ENCODE measurements at regions not wholly inside any gene's neighbourhood (a gene's known extent, or its start where the extent isn't known, plus 50 kb on each side); places are given as distances from the start of the nearest gene placed in this dataset.

- TF ChIP-seq MLX (CRISPR knock-in tag; conservative IDR thresholded peaks at IDR 0.05) (no peak), SREBF1 (IDR thresholded peaks at IDR 0.05; ENCODE audit: borderline replicate concordance, low read depth, low read length) (no peak)
These were observed 65.5 kb downstream of the RASL11A start (continued) for GRCh38 chr13:27336014-27336673.

- POLR2A ChIA-PET: interaction anchor here (1.2 kb wide), 1 partner anchor 11 kb away, joined by 7 read pairs; no protein-coding TSS in a partner anchor
- H3K4me2 ChIP-seq (ENCODE audit: insufficient read depth, low read length): no peak overlapping the region
- intact Hi-C loops (cut with micrococcal nuclease): no loop called here
- TF ChIP-seq RBBP5 (IDR thresholded peaks at IDR 0.05; ENCODE audit: borderline replicate concordance, insufficient read depth, low read length, poor library complexity, severe bottlenecking) (no peak), FOS (IDR thresholded peaks at IDR 0.05; ENCODE audit: extremely low read depth, insufficient read length) (no peak), AFF1 (IDR thresholded peaks at IDR 0.05; ENCODE audit: low read depth in 1 of 2, partially characterized antibody in 2 of 2) (no peak), RB1 (IDR thresholded peaks at IDR 0.05; ENCODE audit: low read depth) (no peak), POU5F1 (IDR thresholded peaks at IDR 0.05; ENCODE audit: borderline replicate concordance, low read depth, low read length, partially characterized antibody) (no peak), ZNF436 (CRISPR knock-in tag; IDR thresholded peaks at IDR 0.05) (no peak), MTA3 (IDR thresholded peaks at IDR 0.05; ENCODE audit: borderline replicate concordance) (no peak), ZFP36 (IDR thresholded peaks at IDR 0.05; ENCODE audit: low read depth, low read length, partially characterized antibody) (no peak), ERF (CRISPR knock-in tag; IDR thresholded peaks at IDR 0.05) (no peak), CTBP1 (IDR thresholded peaks at IDR 0.05; ENCODE audit: borderline replicate concordance) (no peak), GTF2E2 (tag; IDR thresholded peaks at IDR 0.05) (no peak), TSC22D4 (tag; IDR thresholded peaks at IDR 0.05) (no peak), EHMT2 (IDR thresholded peaks at IDR 0.05) (no peak), ADNP (tag; IDR thresholded peaks at IDR 0.05) (no peak), TCF3 (CRISPR knock-in tag; IDR thresholded peaks at IDR 0.05) (no peak), SMAD1 (IDR thresholded peaks at IDR 0.05; ENCODE audit: low read depth, low read length, partially characterized antibody) (no peak)
These were observed 67.6 kb downstream of the RASL11A start for GRCh38 chr13:27338207-27338606.

More at GRCh38 chr13:27338207-27338606, 67.6 kb downstream of the RASL11A start:
- WGBS (ENCODE audit: insufficient coverage, low coverage, missing lambda C conversion rate): no CpG with 5 or more reads among the region's 1 CpG
- no peak overlapping the region for H3K9ac ChIP-seq (ENCODE audit: insufficient read depth in 1 of 2, low read depth in 2 of 2, low read length in 2 of 2)
- no peaks in the 10 kb centered on the region for H3K36me3 ChIP-seq (ENCODE audit: control insufficient read depth, insufficient read depth, low read length)
- no peaks in the 10 kb centered on the region for H3K9me1 ChIP-seq (ENCODE audit: control insufficient read depth, insufficient read depth, low read length)
- no peak for ATAC-seq
- H3K79me2 ChIP-seq (ENCODE audit: control insufficient read depth, insufficient read depth, low read length): no peaks in the 10 kb centered on the region
- H3K4me1 ChIP-seq (replicated peaks in 1 of 2; ENCODE audit: control insufficient read depth in 2 of 2, insufficient read depth in 2 of 2, low read length in 2 of 2): no peaks in the 10 kb centered on the region; a peak in 1 of 5 replicates
- no peak overlapping the region for H2AFZ ChIP-seq (ENCODE audit: low read depth, low read length)
- peaks cover 7 to 48% of the 10 kb centered on the region in 2 experiments; a peak in 4 of 5 replicates for H3K27me3 ChIP-seq (ENCODE audit: control insufficient read depth in 2 of 2, insufficient read depth in 2 of 2, low read length in 2 of 2)
- in situ Hi-C loops (cut with MboI): no loop called here
- no peak overlapping the region for H3K4me3 ChIP-seq
- H3K9me3 ChIP-seq (replicated peaks; ENCODE audit: control insufficient read depth, insufficient read depth, low read depth, low read length): no peaks in the 10 kb centered on the region
- no peak for FAIRE-seq
- H4K20me1 ChIP-seq (replicated peaks; ENCODE audit: control insufficient read depth, insufficient read depth, low read length): no peaks in the 10 kb centered on the region
- H3K27ac ChIP-seq (ENCODE audit: extremely low read depth, low read depth, low read length): no peak overlapping the region
- no peak for DNase-seq (ENCODE audit: extremely low read depth in 1 of 4, low spot score in 3 of 4)
- CTCF ChIA-PET (ENCODE audit: low intra/inter-chr PET ratio): interaction anchor here (0.6 kb wide), 1 partner anchor 18 kb away, joined by 3 read pairs; no protein-coding TSS in a partner anchor
- BruUV-seq (replicated peaks): no TSS peak
